HG02981 (cell line): ENCODE measurements at regions not wholly inside any gene's neighbourhood (a gene's known extent, or its start where the extent isn't known, plus 50 kb on each side); places are given as distances from the start of the nearest gene placed in this dataset.
"Not testable (repeated sequence)": the region's sequence is repeated elsewhere in the genome, so short reads cannot be mapped to it uniquely, and the experiment has no call there.

Experiments
- ATAC-seq: cut with Tn5 transposase; IDR thresholded peaks from one replicate; pipeline ENCODE4 v1.9.1; 2021; ENCODE audit warnings: mild to moderate bottlenecking, moderate library complexity; ENCODE audit not compliant: unreplicated experiment

DNA sequence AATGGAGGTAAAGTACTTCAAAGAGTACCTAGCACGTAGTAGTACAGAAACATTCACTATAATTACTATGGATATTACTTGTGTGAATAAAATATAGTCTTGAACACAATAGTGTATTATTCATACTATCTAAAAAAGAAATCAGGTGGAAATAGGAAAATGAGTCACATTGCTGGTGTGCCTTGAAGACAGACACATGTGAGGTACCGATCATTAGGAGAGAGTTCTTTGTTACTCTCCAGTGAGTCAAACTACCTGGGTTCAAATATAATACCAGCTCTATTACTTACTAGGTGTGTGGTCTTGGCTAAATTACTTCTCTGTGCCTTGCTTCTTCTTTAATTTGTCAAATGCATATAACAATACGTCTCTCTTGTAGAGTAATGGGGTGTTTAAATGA is 50.8 kb upstream of the BEND6 start:
- ATAC-seq = no peak

DNA sequence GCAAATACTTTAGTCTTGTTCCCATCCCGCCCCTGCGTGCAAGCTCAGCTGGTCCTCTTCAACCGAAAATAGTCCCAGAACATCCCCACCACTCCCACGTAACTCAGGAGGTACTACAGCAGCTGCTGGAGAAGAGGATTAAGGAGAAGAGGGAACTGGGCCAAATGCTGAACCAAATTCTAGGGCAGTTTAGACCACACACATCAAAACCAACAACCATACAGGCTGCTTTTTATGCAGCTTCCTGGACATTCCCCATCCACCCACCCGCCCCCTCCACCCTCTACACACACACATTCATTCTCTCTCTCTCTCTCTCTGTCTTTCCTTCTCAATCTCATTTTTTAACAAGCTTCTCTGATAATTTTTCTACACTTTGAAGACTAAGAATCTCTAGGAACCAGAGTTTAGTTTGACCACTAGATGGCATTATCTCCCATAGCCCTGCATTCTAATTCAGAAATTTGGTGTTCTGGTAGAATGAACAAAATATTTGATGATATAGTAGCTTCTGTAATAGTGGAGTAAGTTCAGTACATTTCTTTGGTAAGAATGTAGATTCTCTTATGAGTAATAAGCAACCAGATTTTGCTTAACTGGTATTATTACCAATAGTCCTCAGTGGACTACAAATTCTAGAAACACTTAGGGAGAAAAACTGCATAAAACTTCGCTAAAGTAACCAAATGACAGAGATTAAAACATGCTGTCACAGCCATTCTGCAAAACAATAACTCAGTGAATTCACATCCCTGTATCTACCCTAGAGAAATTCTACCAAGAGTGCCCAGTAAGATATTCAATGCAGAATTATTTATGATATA is 52.1 kb upstream of the BEND6 start:
- no peak for ATAC-seq

DNA sequence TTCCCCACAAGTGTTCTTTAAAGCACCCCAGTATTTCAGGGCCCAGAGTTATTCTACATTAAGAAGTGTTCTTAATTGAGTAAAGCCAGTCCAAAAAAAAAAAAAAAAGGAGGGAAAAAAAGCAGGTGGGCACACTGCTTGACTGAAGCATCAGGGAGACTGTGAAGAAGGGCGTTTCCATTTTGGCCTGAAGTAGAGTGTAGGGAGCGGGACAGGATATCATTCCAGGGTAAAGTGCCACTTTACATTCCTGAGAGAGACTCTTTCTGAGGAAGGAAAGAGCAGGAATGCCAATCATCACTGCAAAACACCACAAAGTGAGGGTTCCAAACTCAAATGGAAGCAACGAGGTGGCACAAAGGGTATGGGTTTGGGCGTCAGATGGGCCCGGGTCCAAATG is 54.1 kb upstream of the BEND6 start:
- ATAC-seq = no peak

DNA sequence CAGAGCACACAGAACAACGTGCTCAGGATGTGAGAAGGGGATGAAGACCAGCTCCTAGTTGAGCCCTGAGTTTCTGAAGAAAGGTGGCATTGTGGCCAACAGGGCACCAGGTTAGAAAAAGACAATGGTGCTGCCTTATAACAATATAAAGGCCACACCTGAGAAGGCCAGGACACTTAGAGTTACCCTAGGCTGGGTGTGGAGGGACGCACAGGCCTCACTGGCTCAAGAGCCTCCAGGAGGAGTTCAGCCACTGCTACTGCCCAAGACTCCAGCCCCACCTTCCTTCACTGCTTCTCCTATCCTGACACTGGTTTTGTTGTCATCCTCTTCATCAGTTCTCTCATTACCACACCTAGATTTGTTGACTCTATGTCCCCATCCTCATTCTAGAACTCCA is 55.2 kb upstream of the BEND6 start:
- no peak for ATAC-seq

DNA sequence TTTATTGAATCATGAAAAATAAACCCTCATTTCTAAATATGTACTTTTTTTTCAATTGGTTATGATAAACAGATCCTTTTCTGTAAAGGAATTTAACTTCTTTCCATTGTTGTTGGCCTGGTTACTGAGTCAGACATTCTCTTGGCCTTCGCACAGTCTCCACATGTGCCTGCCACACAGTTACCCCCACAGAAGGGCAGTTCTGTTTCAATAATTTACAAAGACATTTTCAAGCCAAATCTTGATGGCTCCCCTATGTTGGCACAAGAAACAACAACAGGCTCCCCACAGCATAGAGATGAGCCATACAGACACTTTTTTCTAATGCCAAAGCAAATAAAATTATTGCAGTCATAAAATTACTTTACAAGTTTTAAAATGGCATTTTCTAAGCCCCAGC is 55.6 kb upstream of the BEND6 start:
- no peak for ATAC-seq

DNA sequence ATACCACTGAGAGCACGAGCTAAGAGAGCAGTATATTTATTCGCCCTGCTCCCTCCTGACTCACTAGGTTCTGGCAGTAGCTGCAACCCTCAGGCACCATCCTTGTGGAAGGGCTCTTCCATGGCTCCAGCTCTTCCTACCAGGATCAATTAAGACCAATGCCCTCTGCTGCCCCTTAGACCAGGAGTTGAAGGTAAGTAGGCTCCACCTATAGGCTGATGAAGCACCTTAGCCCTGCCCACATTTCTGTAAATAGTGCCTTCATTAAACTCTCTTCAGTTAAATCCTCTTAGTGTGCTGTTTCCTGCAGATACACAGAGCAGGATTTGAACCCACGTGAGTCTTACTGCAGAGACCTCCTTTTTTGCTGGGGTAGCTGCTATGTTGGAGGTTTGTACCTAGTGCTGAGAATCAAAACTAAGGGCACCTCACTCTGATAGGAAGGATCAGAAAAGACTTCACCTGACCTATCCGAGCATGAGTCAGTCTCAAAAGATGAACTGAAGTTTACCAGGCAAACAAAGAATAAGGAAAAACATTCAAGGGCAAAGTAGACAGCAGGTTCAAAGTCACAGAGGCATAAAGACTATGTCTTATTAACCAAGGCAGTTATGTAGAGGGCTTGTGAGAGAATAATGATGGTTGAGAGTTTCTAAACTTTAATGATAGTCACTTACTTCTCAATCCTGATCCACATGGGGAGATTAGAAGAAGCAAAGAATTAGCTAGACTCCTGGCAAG is 56.9 kb upstream of the BEND6 start:
- ATAC-seq = no peak

DNA sequence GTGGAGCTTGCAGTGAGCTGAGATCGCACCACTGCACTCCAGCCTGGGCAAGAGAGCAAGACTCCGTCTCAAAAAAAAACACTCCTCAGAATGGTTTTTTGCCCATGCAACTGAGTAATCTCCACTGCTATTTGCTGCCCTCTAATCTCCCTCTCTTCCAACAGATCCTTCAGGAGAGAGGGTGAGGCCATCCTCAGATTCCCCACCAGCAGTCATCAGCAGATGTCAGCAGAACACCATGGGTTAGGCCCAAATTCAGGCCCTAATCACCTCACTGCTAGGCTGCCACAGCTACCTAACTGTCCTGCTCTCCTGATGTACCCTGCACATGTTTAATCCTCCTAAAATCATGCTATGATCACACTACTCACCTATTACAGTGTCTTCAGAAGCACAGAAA is 63.2 kb upstream of the BEND6 start:
- ATAC-seq = no peak

DNA sequence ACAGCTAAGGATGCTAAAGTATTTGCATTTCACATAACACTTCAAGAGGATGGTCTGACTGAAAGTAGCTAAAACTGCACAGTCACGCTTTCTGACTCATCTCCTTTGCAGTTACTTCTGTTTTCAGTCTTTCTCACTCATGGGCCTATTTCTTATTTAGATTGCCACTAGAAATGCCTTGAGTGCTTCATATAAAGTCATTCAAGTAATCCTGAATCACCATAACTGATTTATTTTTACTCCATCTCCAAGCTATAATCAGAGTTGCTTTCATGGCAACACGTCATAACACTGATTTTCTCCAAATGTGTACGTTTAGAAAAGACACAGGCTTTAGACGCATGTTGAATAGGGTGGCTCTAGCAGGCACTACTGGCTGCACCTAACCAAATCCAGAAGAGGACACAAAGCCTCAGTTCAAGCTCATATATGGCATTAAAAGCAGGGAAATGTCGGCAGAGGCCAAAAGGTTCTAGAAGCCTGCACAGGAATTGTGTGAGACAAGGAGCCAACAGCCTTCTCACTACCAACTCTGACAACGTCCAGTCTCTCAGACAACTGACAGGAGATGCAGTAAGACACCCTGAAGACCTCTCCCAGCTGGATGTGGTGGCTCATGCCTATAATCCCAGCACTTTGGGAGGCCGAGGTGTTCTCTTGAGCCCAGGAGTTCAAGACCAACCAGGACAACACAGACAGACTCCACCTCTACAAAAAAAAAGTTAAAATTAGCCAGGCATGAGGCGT is 64.1 kb upstream of the BEND6 start:
- ATAC-seq = peak; percentile 98

DNA sequence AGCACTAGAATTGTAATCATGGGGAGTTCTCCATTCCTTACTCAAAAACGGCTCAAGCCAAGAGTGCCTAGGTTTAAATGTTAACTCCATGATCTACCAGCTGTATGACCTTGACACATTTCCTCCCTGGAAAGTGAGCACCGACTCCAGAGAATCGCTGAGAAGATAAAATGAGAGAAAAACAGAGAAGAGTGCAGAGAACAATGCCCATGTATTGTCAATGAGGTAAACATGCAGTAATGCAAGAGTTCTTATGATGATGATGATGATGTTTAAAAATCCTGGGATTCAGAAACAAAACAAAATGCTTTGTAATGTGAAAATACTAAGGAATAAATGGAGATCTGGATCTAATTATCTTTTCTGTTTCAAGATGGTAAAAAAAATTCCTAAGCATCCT is 64.8 kb upstream of the BEND6 start:
- ATAC-seq = no peak

DNA sequence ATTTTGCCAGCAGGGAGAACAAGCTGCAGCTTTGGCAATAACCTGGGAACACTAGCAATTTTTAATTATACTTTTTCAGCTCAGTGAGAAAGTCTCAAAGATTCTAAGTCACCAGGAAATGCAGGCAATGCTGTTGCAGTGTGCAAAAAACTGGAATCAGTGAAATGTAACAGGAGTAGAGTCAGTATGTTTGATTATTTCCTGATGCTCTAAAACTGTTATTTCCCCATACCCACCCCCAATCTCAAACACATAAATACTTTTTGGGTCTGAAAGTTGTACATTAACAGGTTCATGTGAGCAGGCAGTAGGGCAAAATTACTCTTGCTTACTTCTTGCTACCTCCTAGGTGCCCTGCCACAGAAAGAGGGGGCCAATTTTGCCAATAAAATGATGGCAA is 65.4 kb upstream of the BEND6 start:
- no peak for ATAC-seq

DNA sequence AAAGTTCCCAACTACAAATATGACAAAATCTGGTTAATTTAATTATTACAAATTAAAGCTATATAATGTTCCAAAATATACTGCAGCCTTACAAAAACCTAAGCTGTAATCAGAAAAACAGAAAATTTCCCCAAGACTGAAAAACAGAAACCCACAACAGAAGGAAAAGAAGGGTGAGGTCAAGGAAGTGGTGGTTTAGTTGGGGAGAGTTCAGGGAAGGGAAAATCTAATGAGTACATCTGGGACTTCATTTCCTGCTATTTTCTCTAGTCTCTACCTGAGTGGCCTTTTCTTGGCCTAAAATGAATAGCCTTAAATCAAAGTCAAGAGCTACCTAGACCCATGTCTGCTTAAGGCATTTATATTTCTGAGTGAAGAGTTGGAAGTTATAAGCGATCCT is 66.2 kb upstream of the BEND6 start:
- no peak for ATAC-seq

DNA sequence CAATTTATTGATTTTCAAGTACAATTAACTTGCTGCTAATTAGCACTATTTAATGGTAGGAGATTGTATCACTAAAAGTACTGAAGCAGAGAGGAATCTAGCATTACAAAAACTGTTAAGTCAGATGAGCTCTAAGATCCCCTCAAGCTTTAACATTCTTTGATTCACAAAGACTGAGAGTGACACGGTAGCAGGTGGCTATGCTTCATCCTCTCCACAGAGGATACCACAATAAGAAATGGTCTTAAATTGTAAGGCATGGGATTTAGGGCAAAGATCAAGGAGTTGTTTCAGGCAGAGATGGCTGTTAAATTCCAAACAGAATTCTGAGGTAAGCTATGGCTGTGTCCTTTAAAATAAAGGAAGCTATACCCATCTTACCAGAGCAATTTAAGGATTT is 67.8 kb upstream of the BEND6 start:
- ATAC-seq = no peak

DNA sequence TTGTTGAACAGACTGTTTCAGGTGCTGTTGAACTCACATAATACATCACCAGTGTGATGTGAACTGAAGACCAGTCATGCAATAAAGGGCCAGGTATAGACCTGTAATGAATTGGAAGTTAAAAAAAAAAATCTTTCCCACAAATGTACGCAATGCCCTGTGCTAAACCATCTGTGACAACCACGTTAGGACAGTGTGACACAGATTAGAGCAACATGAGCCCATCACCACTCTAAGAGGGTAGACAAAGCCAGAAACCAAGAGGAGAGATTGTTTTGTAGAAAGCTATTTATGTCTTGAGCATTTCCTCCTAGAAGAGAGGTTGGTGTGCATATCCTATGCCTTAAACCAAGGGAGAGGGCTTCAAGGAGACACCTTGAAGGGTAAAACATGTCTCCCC is 77.0 kb upstream of the BEND6 start:
- no peak for ATAC-seq

DNA sequence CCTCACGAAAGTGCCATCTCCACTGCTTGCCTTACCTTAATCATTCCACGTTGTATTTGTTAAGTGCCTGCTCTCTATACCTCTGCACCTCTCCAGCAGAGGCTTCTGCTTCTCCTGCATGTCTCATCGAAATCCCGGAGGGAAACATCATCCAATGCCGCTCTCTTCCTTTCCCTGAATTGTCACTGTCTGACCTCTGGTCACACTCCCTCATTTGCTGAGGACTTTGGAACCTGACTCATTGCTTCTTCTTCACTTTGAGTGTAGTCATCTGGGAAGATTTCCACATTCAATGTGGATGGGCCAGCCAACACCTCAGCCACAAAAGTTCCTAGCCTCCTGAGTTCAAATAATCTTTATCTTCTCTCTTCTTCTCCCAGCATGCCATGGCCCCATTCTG is 78.9 kb upstream of the BEND6 start:
- no peak for ATAC-seq

DNA sequence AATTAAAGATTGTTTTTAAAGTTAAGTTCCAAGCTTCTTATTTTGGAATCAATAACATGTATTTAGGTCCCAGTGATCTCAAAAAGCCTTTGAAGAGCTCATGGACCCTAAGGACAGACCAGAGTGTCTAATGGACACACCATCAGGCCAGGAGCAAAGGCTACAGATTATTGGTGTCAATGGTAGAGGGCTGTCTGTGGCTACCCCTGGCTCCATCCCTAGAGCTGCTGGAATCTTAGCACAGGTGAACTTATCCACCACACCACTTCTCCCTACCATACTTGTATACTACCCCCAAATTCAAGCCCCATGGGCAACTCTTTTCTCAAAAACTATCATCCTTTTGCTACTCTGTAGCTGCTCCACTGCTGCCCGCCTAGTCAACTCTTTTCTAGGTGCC is 79.4 kb upstream of the BEND6 start:
- no peak for ATAC-seq

DNA sequence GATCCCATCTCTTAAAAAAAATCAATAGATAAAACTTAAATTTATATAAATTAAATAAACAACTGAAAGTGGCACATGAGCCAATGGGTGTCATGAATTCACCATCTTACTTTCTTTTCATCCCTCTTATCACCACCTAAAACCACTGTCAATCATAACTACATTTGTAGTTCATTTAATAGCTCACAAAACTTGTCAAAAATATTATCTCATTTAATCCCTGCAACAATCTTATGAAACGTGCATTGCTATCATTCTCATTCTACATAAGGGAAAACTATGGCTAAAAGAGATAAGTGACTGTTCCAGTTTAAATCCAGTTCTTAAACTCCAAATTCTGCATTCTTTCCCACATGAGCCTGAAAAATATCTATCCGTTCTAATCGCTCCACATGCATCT is 80.6 kb upstream of the BEND6 start:
- ATAC-seq = no peak

DNA sequence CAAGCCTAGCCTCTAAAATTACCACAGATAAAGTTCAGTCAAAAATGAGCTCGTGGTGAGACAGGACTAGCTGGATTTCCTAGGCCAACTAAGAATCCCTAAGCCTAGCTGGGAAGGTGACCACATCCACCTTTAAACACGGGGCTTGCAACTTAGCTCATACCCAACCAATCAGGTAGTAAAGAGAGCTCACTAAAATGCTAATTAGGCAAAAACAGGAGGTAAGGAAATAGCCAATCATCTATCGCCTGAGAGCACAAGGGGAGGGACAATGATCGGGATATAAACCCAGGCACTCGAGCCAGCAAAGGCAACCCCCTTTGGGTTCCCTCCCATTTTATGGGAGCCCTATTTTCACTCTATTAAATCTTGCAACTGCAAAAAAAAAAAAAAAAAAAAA is 84.9 kb upstream of the BEND6 start:
- not testable (repeated sequence) for ATAC-seq

DNA sequence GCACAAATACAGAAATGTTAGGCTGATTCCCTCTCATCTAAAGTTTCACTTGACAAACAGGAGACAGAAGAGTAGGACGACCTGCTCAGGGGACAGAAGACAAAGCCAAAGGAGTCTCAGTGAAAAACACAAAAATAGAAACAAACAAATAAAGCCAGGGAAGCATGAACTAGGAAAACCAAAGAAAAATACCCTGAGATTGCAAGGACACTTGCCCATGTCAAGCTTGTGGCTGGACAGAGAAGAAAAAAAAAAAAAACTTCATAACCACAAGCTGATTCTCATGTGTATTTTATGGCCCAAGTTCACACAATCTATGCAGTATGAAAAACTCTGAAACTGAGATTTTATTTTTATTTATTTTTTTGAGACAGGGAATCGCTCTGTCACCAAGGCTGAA is 85.6 kb upstream of the BEND6 start:
- no peak for ATAC-seq

DNA sequence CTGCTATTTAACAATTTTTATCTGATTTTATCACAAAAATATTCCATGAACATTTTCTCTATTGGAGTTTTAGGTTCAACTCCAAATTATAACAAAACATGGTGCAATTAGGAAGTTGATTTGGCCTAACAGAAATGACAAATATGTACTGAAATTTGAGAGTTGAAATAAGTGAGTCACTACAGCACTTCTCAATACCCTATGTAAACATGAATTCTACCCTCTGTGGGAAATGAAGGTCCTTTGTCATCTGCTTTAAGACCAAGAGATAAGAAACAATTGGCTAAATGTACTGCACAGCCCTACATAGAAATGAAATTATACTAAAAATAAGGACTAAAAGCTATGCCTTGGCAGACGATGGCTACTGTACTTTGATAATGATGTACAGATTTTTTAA is 86.2 kb upstream of the BEND6 start:
- ATAC-seq = no peak

DNA sequence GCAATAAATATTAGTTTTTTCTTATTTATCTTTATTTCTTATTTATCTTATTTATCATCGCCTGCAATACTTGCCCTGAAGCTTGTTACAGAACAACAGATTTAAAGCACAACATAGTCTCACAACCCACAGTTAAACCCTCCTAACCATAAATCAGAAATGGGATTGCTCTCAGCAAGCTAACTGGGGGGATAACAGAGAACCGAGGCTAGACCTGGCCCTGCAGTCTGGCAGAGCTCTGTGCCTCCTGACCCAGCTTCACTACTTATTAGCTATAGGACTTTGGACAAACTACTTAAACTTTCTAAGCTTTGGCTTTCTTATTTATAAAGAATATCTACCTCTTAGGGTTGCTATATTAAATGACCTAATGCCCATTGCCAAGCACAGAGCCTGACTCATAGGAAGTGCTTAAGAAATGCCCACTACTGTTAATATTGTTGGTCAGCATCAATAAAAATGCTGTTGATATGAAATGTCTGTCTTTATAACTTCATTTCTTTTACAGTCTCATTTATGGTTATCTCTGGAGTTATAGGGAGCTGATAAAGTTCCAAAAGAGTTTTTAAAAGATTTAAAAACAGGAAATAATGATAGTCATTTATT is 87.9 kb upstream of the BEND6 start:
- ATAC-seq = no peak

DNA sequence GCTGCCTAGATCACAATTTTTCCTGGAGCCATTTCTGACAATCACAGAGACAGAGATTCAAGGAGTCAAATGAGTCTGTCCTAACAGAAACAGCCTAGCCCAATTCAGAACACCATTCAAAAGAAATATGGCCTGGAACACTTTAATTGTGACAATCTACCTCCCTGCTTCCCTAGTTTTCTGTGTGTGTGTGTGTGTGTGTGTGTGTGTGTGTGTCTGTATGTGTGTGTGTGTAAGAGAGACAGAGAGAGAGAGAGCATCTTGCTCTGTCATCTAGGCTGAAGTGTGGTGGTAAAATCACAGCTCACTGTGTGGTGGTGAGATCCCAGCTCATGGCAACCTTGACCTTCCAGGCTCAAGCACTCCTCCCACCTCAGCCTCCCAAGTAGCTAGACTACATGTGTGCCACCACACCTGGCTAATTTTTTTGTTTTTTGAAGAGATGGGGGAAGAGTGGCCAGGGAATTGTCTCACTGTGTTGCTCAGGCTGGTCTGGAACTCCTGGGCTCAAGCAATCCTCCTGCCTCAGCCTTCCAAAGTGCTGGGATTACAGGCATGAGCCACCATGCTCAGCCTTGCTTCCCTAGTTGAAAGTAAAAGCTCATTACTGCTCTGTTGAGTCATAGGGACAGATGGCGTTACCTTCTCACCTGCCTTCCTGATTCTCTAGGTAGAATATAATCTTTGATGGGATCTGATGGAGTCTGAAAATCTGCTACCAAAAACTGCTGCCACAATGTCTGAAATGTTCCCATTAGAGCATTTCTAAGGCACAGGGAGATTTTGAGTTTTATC is 89.6 kb upstream of the BEND6 start:
- ATAC-seq = no peak
